PFSK-1 (cell line): ENCODE measurements at regions not wholly inside any gene's neighbourhood (a gene's known extent, or its start where the extent isn't known, plus 50 kb on each side); places are given as distances from the start of the nearest gene placed in this dataset.

Experiments used
- FOXP2 ChIP-seq: optimal IDR thresholded peaks from 2 replicates; pipeline ENCODE3; 2011; ENCODE audit warnings: borderline replicate concordance, control low read depth, inconsistent platforms; ENCODE audit not compliant: insufficient read depth; ENCODE audit errors: extremely low read length, extremely low read depth
- POLR2AphosphoS5 ChIP-seq: IDR thresholded peaks from 2 replicates; pipeline ENCODE4 v1.6.1; 2012; ENCODE audit warnings: low read depth, mild to moderate bottlenecking, control low read depth, low read length, moderate library complexity
- SIN3A ChIP-seq: IDR thresholded peaks from 2 replicates; pipeline ENCODE4 v1.6.1; 2012; ENCODE audit warnings: mild to moderate bottlenecking, low read length, moderate library complexity, borderline replicate concordance; ENCODE audit not compliant: insufficient read depth
- TAF1 ChIP-seq: IDR thresholded peaks from 2 replicates; pipeline ENCODE4 v1.6.1; 2012; ENCODE audit warnings: low read length, control low read depth, borderline replicate concordance; ENCODE audit not compliant: insufficient read depth
- TF ChIP-seq, protein P1 (sequence below), 2 experiments: IDR thresholded peaks; 2 replicates each; pipeline versions ENCODE4 v1.6.1 to v1.8.0; 2011 to 2012; ENCODE audit warnings: low read depth in 2 of 2, low read length in 2 of 2, control low read depth in 1 of 2, inconsistent platforms in 1 of 2, mild to moderate bottlenecking in 1 of 2, moderate library complexity in 1 of 2; ENCODE audit not compliant: insufficient read depth in 1 of 2

GRCh38 chr22:49624421-49625177, 203.1 kb downstream of the BRD1 start:
- TF ChIP-seq POLR2AphosphoS5 (no peak), FOXP2 (no peak), TAF1 (no peak), SIN3A (no peak)
- TF ChIP-seq, protein P1, sequence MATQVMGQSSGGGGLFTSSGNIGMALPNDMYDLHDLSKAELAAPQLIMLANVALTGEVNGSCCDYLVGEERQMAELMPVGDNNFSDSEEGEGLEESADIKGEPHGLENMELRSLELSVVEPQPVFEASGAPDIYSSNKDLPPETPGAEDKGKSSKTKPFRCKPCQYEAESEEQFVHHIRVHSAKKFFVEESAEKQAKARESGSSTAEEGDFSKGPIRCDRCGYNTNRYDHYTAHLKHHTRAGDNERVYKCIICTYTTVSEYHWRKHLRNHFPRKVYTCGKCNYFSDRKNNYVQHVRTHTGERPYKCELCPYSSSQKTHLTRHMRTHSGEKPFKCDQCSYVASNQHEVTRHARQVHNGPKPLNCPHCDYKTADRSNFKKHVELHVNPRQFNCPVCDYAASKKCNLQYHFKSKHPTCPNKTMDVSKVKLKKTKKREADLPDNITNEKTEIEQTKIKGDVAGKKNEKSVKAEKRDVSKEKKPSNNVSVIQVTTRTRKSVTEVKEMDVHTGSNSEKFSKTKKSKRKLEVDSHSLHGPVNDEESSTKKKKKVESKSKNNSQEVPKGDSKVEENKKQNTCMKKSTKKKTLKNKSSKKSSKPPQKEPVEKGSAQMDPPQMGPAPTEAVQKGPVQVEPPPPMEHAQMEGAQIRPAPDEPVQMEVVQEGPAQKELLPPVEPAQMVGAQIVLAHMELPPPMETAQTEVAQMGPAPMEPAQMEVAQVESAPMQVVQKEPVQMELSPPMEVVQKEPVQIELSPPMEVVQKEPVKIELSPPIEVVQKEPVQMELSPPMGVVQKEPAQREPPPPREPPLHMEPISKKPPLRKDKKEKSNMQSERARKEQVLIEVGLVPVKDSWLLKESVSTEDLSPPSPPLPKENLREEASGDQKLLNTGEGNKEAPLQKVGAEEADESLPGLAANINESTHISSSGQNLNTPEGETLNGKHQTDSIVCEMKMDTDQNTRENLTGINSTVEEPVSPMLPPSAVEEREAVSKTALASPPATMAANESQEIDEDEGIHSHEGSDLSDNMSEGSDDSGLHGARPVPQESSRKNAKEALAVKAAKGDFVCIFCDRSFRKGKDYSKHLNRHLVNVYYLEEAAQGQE (IDR thresholded peaks at IDR 0.05; ENCODE audit: insufficient read depth in 1 of 2, low read depth in 2 of 2, low read length in 2 of 2), result no peak

DNA sequence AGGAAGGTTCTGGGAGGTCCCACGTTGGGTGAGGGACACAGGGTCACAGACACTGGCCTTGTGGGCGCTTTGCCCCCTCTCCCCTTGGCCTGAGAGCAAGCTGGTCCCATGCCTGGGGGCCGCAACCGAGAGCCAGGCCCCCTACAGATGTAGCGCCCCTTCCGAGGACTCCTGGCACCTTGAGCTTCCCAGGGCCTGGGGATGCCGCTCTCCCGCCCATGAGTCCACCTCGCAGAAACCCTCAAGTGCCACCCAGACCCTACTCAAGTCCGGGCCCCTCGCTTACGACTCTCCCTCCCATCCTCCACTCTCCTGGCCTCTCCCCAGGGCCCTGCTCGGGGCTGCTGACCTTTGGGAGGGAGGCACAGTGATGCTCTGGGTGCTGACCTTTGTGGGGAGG, 204.0 kb downstream of the BRD1 start:
- TF ChIP-seq, protein P1 (IDR thresholded peaks at IDR 0.05; ENCODE audit: insufficient read depth in 1 of 2, low read depth in 2 of 2, low read length in 2 of 2), result no peak
- TF ChIP-seq FOXP2 (no peak), SIN3A (no peak), POLR2AphosphoS5 (no peak), TAF1 (no peak)

DNA sequence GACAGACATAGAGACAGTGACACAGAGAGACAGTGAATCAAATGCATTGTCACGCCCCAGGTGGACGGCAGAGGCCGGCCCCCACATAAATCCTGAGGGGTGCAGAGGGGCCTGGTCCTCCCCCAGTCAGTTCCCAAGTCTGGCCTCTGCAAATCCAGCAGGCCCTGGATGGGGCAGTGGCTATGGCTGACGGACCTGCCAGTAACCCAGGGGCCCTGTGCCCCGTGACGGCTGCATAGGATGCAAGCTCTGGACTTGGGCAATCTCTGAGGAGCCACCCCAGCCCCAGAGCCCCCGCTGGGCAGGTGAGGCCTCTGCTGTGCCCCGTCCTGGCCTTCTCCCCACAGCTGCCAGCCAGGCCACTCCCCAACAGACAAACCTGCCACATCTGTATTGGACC, 204.5 kb downstream of the BRD1 start:
- TF ChIP-seq SIN3A (no peak), POLR2AphosphoS5 (no peak), TAF1 (no peak), FOXP2 (no peak)
- TF ChIP-seq, protein P1 (IDR thresholded peaks at IDR 0.05; ENCODE audit: insufficient read depth in 1 of 2, low read depth in 2 of 2, low read length in 2 of 2), result no peak

DNA sequence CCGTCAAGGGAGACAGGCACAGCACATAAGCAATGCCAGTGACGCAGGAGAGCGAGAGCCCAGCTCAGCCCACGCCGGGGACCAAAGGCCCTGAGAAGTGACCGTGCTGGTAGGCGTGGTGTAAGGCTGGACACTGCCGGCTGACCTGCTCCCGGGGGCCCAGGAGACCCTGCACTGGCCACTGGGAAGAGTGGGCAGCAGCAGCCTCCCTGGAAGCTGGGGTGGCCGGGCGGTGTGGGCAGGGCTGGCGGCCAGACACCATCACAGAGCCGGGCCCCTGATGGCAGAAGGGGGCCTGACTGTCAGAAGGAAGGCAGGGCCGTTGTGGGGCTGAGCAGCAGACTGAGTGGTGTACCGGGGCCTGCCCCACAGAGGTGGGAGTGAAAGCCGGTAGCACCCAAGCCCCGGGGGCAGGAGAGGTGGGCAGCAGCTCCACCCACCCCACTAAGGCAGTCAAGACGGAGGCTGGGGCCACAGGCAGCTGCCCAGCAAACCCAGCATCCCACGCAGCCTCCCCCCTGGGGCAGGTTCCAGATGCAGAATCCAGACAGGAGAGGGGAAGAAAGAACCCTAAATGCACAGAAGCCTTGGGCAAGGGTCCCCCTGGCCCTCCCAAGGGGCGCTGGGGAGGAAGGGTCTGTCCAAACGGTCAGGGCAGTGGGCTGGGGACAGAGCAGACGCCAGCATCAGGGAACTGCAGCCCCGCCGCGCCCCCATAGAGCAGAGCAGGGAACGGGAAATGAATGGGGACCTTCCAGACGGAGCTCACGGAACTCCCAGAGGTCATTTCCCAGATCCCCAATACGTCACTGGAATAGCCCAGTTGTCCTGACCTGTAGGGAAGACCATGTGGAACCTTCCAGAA, 205.2 kb downstream of the BRD1 start:
- TF ChIP-seq TAF1, result no peak
- TF ChIP-seq SIN3A, result no peak
- TF ChIP-seq, protein P1 (IDR thresholded peaks at IDR 0.05; ENCODE audit: insufficient read depth in 1 of 2, low read depth in 2 of 2, low read length in 2 of 2), result no peak
- no peak for TF ChIP-seq POLR2AphosphoS5
- no peak for TF ChIP-seq FOXP2
